GM10266 (cell line): ENCODE measurements at regions not wholly inside any gene's neighbourhood (a gene's known extent, or its start where the extent isn't known, plus 50 kb on each side); places are given as distances from the start of the nearest gene placed in this dataset.

Experiments
- DNase-seq: peaks from one replicate; pipeline ENCODE4 v3.0.0; 2012; ENCODE audit errors: extremely low spot score
- CTCF ChIP-seq: IDR thresholded peaks from 2 replicates; pipeline ENCODE4 v1.5.1; 2012; ENCODE audit warnings: mild to moderate bottlenecking, low read depth; ENCODE audit not compliant: control insufficient read depth, insufficient read depth; ENCODE audit errors: missing control alignments

GRCh38 chr12:125193376-125194152, 128.3 kb downstream of the AACS start:
- no peak for TF ChIP-seq CTCF
- no peak for DNase-seq

DNA sequence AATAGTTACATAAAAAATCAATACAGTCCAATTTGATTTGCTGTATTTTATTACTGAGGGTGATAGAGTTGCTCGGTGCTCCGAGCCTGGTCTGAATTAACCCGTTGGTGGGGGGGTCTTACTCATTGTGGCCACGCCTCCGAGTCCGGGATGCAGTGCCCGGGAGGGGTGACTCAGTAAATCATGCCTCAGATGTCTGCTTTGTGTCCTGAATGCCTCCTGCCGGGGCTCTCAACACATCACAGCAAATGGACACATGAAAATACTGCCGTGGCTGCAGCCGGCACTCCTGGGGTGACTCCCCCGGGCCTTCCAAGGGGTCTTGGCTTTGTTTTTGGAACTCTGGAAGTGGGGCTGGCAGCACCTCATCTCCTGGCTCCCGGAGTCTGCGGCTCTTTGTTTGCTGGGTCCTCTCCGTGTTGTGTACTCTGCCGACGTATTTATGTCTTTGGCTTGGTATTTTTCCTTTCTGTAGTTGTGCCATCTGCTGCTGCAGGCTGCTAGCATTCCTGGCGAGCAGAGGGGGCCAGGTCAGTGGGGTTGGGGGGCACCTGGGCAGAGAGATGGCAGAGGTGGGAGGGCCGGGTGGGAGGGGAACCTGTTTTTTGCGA, 129.0 kb downstream of the AACS start:
- no peak for DNase-seq
- no peak for TF ChIP-seq CTCF

GRCh38 chr12:125194987-125195386, 129.8 kb downstream of the AACS start:
- TF ChIP-seq CTCF: no peak
- DNase-seq: no peak

- no peak for TF ChIP-seq CTCF
- DNase-seq: no peak
Observed at GRCh38 chr12:125197326-125197725, 132.1 kb downstream of the AACS start.

DNA sequence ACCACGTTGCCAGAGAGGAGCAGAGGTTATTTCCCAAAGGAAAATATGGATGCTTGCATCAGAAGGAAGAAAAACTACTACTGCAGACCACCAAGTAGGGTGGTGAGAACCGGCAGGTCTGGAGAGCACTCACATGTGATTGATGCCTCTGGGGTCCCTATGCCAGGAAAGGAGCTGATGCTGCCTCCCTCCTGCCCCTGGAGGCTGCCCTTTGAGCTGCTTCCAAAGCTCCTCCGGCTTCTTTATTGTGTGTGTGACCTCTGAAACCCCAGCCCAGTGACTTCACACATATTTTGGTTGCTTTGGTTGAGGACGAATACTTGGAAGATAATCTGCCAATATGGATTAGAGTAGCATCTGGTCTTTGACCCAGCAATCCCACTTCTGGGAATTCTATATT, 133.4 kb downstream of the AACS start:
- TF ChIP-seq CTCF: no peak
- no peak for DNase-seq

DNA sequence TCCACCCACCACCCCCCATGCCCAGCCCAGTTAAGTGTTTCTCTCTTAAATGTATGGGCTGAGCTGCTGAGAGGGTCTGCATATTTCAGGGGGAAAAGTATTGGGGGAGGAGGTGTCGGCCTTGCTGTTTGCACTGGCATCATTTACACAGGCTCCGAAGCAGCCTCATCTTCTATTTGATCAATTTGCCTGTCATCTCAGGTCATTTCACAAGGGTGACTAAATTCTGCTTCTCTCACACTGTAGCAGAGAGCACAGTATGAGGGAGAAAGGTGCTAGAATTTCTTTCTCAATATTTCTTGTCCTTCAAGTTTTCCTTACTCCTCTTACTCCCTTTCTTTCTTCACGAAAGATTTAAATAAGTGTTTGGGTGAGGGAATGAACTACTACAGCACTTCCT, 135.9 kb downstream of the AACS start:
- no peak for TF ChIP-seq CTCF
- DNase-seq: no peak

GRCh38 chr12:125201940-125202339, 136.7 kb downstream of the AACS start:
- DNase-seq: no peak
- TF ChIP-seq CTCF: no peak
